ENCODE measurements at regions not wholly inside any gene's neighbourhood (a gene's known extent, or its start where the extent isn't known, plus 50 kb on each side); places are given as distances from the start of the nearest gene placed in this dataset.
"Not testable (repeated sequence)": the region's sequence is repeated elsewhere in the genome, so short reads cannot be mapped to it uniquely, and the experiment has no call there.

DNA sequence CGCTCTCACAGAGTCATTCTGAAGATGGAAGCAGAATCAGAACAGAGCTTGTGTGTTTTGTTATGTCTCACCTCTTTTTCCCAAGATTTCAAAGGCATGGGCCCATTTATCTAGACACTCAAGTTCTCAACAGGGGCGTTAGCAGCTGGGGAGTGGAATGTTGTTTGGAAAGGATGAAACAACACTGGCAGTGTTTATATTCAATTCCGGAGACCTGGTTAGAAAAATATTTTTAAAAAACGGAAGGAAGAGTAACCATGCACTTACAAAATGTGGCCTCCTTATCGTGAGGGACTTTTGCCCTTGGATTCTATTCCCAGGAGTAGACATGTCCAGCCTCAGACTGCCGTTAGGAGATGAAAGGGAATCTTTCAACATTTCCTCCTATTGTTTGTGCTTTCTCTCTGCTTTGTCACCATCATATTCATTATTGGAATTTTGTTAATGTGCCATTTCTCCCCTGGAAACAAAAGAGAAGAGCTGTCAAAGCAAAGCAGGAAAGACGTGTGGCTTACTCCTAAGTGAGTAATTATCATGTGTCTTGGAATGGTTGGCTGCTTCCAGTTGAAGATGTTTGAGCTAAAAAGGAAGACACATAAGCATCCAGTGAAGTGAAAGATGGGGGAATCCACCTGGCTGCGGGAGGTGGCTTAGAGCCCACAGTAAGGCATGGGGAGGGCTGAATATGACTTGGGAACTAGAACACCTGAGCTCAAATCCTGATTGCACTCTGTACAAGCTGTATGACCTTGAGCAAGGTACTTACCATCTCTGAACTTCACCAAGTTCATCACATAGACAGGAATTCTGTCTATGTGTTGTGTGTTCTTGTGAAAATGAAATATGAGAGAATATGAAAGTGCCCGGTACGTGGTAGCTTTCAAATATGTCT lies 71.7 kb upstream of the JUN start:
- no peaks in the 10 kb centered on the region for H3K36me3 Mint-ChIP-seq (ENCODE audit: low read depth)
- H3K9me3 Mint-ChIP-seq, result no peaks in the 10 kb centered on the region
- H3K4me3 Mint-ChIP-seq, result no peak overlapping the region
- peaks cover 5% of the 10 kb centered on the region for H3K27me3 Mint-ChIP-seq
- no peak for ATAC-seq (replicated peaks)
- peaks cover 14% of the 10 kb centered on the region for H3K4me1 Mint-ChIP-seq
- no peak overlapping the region for H3K27ac Mint-ChIP-seq

DNA sequence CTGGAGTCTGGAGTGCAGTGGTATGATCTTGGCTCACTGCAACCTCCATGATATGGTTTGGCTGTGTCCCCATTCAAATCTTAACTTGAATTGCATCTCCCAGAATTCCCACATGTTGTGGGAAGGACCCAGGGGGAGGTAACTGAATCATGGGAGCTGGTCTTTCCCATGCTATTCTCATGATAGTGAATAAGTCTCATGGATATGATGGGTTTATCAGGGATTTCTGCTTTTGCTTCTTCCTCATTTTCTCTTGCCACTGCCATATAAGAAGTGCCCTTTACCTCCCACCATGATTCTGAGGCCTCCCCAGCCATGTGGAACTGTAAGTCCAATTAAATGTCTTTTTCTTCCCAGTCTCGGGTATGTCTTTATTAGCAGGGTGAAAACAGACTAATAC lies 72.4 kb upstream of the JUN start:
- not testable (repeated sequence) for H3K9me3 Mint-ChIP-seq; H3K4me3 Mint-ChIP-seq; ATAC-seq (replicated peaks); H3K36me3 Mint-ChIP-seq (ENCODE audit: low read depth); H3K27ac Mint-ChIP-seq; H3K27me3 Mint-ChIP-seq
- peaks cover 14% of the 10 kb centered on the region for H3K4me1 Mint-ChIP-seq

DNA sequence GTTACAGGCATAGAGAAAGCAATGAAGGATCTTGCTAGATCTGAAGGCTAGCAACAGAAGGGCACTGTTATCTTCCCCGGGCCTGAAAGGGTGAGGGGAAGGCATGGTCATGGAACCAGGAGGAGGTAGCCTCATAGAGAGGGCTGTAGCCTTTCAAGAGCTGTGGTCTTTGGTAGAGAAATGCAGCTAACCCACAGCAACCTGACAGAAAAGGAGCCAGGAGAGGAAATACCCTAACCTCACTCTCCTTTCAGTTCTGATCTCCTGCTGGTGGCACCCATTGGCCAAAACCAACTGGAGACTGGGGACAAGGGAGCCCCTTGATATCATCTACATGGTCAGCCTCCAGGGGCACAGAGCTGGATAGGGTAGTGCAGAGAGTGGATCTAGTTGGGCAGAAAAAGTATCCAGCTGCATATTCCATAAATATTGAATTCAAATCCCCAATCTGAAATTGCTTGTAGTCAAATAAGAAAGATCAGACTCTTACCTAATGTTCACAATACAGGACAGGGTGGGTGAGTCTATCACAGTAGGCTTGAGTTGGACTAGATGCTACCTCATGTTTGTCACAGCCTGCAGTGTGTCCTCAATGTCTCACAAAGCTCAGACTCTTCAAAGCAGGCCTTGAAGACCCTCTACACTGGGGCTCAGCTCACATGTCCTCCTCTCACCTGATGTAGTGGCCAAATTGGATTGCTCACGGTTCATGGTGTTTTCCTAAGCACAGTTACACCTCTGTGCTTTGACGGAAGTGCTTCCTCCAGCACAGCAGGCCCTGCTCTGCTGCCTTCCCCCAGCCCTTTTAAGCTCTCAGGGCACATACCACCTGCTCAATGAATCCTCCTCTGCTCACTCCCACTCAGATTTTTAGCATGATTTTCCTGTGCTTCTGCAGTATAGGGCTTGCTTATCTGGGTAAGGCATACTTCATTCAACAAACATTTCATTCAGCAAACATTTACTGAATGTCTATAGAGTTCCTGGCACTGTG lies 74.1 kb upstream of the JUN start:
- peak; percentile 81 for ATAC-seq (replicated peaks)
- Mint-ChIP-seq H3K9me3 (no peaks in the 10 kb centered on the region), H3K4me3 (peak overlapping the region; percentile 14), H3K36me3 (ENCODE audit: low read depth) (no peaks in the 10 kb centered on the region), H3K27ac (peak overlapping the region; percentile 40), H3K27me3 (no peaks in the 10 kb centered on the region), H3K4me1 (peaks cover 14% of the 10 kb centered on the region)

DNA sequence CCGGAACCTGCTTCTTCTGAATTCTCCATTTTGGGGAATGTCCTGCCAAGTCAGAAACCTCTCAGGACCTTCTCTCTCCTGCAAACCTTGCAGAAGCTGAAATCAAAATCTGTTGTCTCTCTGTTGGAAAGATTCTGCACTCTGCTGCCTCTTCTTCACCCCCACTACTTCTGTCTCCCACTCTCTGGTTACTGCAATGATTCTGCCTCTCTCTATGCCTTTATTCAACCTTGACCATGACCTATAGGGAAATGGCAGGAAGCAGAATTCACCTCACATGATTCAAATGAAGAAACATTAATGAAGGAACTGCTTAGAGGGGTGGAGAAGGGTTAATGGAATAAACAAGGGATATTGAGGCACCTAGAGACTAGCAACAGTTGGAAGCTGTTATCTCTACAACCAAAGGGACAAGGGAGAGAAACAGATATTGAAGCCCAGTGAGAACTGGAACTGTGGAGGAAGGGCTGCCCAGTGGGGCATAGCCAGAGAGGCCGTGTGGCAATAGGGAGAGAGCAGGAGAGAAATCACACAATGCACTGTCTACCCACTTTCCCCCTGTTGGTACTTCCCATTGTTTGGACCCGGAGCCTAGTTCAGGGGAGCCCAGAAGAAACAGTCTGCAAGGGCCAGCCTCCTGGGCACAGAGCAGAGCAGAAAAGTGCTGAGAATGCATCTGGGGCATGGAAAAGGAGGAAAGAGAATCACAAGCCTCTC lies 76.1 kb upstream of the JUN start:
- H3K4me1 Mint-ChIP-seq, result peaks cover 14% of the 10 kb centered on the region
- H3K4me3 Mint-ChIP-seq, result no peak overlapping the region
- no peak overlapping the region for H3K27ac Mint-ChIP-seq
- no peaks in the 10 kb centered on the region for H3K27me3 Mint-ChIP-seq
- H3K9me3 Mint-ChIP-seq, result no peaks in the 10 kb centered on the region
- H3K36me3 Mint-ChIP-seq (ENCODE audit: low read depth), result no peaks in the 10 kb centered on the region
- ATAC-seq (replicated peaks), result no peak

DNA sequence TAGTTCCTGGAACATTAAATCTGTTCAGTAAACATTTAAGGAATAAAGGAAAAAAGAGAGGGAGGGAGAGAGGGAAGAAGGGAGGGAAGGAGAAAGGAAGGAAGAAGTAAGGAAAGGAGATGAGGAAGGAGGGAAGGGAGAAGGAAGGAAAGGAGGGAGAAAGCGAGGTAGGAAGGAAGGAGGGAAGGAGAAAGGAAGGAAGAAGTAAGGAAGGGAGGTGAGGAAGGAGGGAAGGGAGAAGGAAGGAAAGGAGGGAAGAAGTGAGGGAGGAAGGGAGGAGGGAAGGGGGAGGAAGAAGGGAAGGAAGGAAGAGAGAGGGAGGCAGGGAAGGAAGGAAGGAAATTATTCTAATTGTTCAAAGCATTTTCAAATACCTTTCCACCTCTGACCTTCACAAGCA lies 77.2 kb upstream of the JUN start:
- no peaks in the 10 kb centered on the region for H3K36me3 Mint-ChIP-seq (ENCODE audit: low read depth)
- H3K27ac Mint-ChIP-seq, result no peak overlapping the region
- peaks cover 14% of the 10 kb centered on the region for H3K4me1 Mint-ChIP-seq
- no peak overlapping the region for H3K4me3 Mint-ChIP-seq
- no peaks in the 10 kb centered on the region for H3K9me3 Mint-ChIP-seq
- no peak for ATAC-seq (replicated peaks)
- H3K27me3 Mint-ChIP-seq, result no peaks in the 10 kb centered on the region

DNA sequence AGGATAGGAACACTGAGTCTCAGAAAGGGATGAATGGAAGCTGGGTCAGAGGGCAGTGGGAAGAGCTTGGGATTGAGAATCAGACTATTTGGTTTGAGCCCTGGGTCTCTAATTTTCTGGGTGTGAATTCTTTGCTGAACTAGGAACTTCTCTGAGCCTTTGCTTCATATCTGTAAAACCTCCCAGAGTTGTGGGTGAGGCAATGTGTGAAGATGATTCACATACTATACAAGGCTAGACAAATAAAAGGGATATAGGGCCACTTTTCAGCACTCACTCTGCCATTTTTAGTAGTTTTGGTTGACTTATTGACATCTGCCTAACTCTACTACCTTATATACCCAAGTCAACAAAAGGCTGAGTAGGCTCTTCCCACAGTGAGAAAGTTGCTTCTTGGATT lies 77.7 kb upstream of the JUN start:
- Mint-ChIP-seq H3K4me1 (peaks cover 14% of the 10 kb centered on the region), H3K36me3 (ENCODE audit: low read depth) (no peaks in the 10 kb centered on the region), H3K4me3 (no peak overlapping the region), H3K27ac (no peak overlapping the region), H3K27me3 (no peaks in the 10 kb centered on the region), H3K9me3 (no peaks in the 10 kb centered on the region)
- ATAC-seq (replicated peaks), result peak; percentile 39

DNA sequence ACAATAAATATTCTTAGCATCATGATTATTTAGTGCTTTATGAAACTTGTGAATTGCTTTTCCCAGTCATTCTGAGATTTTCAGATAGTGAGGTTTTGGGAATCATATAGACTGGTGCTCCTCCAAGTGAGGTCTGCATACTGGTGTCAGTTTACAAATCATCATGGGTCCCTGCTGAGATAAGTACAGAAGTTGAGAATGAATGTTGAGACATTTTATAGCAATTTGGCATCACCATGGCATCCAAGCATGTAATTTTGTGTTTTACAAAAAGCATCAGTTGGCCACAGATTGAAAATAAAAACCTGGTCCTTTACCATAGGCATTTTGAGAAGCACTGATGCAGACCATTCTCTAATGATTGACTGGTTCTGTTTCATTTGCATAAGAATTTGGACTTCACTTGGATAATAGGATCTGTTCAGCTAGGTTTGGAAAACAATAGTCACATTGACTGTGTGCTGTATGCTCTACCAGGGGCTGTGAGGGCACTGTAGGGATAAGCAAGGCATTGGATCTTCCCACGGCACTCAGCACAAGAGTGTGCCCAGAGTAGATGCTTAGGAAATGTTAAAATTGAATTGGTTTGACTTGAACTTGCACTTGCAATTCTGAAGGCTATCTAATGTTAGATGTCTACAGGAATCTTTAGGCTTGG lies 79.0 kb upstream of the JUN start:
- H3K36me3 Mint-ChIP-seq (ENCODE audit: low read depth), result no peaks in the 10 kb centered on the region
- H3K9me3 Mint-ChIP-seq, result no peaks in the 10 kb centered on the region
- H3K4me1 Mint-ChIP-seq, result peaks cover 8% of the 10 kb centered on the region
- no peak for ATAC-seq (replicated peaks)
- no peaks in the 10 kb centered on the region for H3K27me3 Mint-ChIP-seq
- no peak overlapping the region for H3K27ac Mint-ChIP-seq
- H3K4me3 Mint-ChIP-seq, result no peak overlapping the region

DNA sequence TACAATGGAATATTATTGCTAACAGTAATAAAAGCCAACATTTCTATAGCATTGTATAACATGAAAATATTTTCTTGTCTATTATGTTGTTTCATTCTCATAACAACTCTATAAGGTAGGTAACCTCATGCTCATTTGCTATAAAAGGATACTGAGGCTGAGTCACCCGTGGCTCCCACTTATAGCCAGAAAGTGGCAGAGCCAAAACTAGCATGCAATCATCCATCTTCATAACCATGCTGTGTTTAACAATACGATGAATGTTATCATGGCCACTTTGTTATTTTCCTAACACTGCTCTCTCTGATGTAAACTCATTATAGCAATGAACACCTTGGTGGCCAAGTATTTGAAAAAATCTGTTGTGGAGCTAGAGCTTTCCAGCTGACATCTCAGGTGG lies 80.8 kb upstream of the JUN start:
- Mint-ChIP-seq H3K36me3 (ENCODE audit: low read depth) (no peaks in the 10 kb centered on the region), H3K27me3 (no peaks in the 10 kb centered on the region), H3K27ac (no peak overlapping the region), H3K4me3 (no peak overlapping the region), H3K9me3 (no peaks in the 10 kb centered on the region), H3K4me1 (no peaks in the 10 kb centered on the region)
- ATAC-seq (replicated peaks), result no peak

DNA sequence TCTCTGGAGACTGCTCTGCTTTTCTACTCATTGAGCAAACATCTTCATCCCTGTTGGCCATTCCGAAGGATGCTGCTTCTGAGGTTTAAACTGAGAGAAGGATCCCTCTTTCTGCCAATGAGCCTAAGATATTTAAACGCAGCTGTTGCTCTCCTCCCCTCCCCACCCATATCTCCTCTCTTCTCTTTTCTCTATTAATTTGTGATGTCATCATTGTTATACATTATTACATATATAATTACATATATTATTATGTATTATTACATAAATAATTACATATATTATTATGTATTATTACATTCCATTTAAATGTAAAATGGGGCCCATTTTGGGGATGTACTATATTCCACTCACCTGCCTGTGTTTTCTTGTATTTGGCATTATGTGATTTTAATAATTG lies 82.7 kb upstream of the JUN start:
- no peaks in the 10 kb centered on the region for H3K4me1 Mint-ChIP-seq
- no peaks in the 10 kb centered on the region for H3K36me3 Mint-ChIP-seq (ENCODE audit: low read depth)
- H3K4me3 Mint-ChIP-seq, result no peak overlapping the region
- H3K9me3 Mint-ChIP-seq, result no peaks in the 10 kb centered on the region
- no peak overlapping the region for H3K27ac Mint-ChIP-seq
- ATAC-seq (replicated peaks), result no peak
- H3K27me3 Mint-ChIP-seq, result no peaks in the 10 kb centered on the region

DNA sequence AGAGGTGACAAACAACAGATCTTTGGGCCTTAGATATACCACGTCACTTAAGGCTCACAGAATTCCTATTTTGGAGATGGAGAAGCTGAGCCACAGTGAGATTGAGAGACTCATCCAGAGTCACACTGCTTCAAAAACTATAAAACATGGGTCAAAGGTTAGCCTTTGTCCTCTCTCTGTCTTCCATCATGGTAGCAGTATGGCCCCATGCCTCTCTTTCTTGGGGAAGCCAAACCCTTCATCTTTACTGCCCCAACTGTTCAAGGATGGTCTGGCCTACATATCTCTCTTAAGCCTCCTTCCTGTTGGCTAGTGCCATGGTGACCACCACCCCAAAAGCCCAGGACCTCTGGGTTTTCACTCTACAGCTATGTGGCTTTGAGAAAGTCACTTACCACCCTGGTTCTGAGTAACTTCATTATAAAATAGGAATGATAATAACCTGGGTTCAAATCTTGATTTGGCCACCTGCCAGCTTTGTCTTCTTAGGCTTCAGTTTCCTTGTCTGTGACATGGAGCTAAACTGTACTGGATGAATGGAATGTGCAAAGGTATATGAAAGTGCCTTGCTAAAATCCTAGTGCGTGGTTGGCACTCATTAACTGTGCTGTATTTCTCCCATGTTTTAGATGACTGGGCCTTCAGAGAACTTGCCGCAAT lies 85.9 kb upstream of the JUN start:
- Mint-ChIP-seq H3K27me3 (no peaks in the 10 kb centered on the region), H3K27ac (no peak overlapping the region), H3K4me3 (no peak overlapping the region), H3K4me1 (no peaks in the 10 kb centered on the region), H3K36me3 (ENCODE audit: low read depth) (no peaks in the 10 kb centered on the region), H3K9me3 (no peaks in the 10 kb centered on the region)
- ATAC-seq (replicated peaks), result no peak

DNA sequence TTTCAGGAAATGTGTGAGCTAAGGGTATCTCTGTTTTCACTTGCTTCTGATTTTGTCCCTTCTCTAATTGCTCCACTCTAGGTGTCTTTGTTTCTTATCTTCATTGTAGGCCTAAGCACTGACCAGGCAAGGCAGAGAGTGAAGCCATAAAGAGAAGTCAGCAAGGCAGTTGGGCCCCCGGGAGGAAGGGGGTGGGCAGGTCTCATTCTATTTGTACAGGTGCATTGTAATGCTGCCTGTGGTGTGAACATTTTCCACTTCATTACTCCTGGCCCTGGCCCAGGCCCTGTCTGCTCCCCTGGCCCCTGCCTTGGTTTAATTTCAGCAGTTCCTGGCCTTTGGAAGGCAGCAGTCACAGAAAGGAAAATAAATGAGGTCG lies 86.4 kb upstream of the JUN start:
- H3K27ac Mint-ChIP-seq, result no peak overlapping the region
- no peak for ATAC-seq (replicated peaks)
- H3K27me3 Mint-ChIP-seq, result no peaks in the 10 kb centered on the region
- no peaks in the 10 kb centered on the region for H3K36me3 Mint-ChIP-seq (ENCODE audit: low read depth)
- H3K9me3 Mint-ChIP-seq, result no peaks in the 10 kb centered on the region
- no peak overlapping the region for H3K4me3 Mint-ChIP-seq
- no peaks in the 10 kb centered on the region for H3K4me1 Mint-ChIP-seq

DNA sequence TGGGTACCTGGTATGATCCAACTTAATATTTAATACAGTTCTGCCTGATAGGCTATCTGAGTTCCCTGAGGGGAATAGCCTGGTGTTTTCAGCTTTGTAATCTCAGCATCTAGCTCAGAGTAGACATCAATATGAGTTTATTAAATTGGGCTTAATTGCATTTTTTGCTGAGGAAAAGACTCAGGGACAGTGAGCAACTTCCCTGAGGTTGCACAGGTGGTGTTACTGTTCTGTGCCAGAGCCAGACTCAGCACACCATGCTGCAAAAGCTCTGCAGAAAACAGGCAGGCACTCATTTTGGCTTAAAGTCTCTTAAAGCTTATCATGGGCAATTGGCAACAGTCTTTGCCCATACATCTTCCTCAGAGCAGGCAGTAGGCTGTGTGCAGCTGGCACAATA lies 90.5 kb upstream of the JUN start:
- Mint-ChIP-seq H3K4me3 (no peak overlapping the region), H3K4me1 (no peaks in the 10 kb centered on the region), H3K9me3 (no peaks in the 10 kb centered on the region), H3K27ac (no peak overlapping the region), H3K36me3 (ENCODE audit: low read depth) (no peaks in the 10 kb centered on the region), H3K27me3 (no peaks in the 10 kb centered on the region)
- ATAC-seq (replicated peaks), result no peak

DNA sequence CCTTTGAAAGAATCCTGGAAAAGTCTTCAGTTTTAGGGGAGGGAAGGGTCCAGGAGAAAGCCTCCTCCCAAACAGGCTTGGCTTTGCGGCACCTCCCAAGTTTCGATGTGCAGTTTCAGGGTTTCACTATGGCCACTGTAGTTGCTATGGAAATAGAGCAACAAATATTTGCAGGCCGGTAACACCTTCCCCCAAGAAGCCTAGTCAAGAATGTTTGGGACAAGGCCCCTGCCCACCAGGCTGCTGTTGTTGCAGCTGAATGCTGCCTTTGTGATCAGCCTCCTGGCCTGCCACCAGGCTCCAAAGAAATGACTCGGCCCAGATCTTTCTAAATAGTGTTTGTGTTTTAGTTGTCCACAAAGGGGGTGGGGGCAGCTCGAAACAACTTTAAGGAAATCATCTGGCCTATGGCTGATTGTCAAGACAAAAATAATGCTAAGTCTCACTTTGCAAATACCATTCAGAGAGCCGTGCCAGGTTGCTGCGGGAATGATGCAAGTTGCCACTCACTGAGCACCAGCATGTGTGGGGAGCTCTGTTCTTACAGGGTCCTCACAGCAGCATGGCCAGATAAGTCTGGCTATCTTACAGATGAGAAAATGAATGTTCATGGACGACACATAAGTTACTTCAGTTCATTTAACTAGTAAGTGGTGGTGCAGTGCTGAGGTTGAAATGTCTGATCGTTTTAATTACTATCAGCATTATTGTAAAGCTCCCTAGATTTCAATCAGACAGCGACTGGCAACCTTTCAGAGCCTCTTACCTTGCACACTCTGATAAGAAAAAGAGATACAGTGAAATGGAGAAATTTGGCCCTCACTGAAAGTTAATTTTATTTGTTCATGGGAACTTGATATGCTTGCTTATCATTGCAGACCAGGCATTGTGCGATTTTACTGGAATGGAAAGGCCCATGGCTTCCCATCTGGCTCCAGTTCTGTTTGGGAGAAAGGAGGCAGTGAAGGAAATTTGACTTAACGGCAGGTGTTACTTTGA lies 91.2 kb upstream of the JUN start:
- Mint-ChIP-seq H3K4me1 (no peaks in the 10 kb centered on the region), H3K4me3 (no peak overlapping the region), H3K36me3 (ENCODE audit: low read depth) (no peaks in the 10 kb centered on the region), H3K27me3 (peaks cover under 1% of the 10 kb centered on the region), H3K27ac (no peak overlapping the region), H3K9me3 (no peaks in the 10 kb centered on the region)
- ATAC-seq (replicated peaks), result no peak

Data from activated T-helper 17 cell treated with anti-CD3 and anti-CD28 coated beads, Interleukin-2, amount 50 U/mL, for 72 hours (primary cell).